Stimulated activated naive B cell treated with anti-CD40 and anti-IgM and Interleukin-4, amounts not matched to agents 10 μg/mL and 1 μg/mL and 100 μg/mL, for 72 hours (primary cell): ENCODE measurements at regions not wholly inside any gene's neighbourhood (a gene's known extent, or its start where the extent isn't known, plus 50 kb on each side); places are given as distances from the start of the nearest gene placed in this dataset.
"Not testable (repeated sequence)": the region's sequence is repeated elsewhere in the genome, so short reads cannot be mapped to it uniquely, and the experiment has no call there.

Experiments used
- ATAC-seq, 2 donors: fragments of 150-1000 bp; cut with Tn5 transposase; replicated peaks; 2 replicates each; pipeline ENCODE4 v1.10.0; 2021; ENCODE audit warnings: moderate library complexity in 1 of 2
- DNase-seq: peaks from one replicate; pipeline ENCODE4 v3.0.0; 2021
- H3K27ac Mint-ChIP-seq: one replicate; pipeline ENCODE4 v1.8.0; 2022; ENCODE audit warnings: mild to moderate bottlenecking, mixed read lengths
- H3K27me3 Mint-ChIP-seq, 2 donors: one replicate each; pipeline ENCODE4 v1.8.0; 2022; ENCODE audit warnings: mixed read lengths in 2 of 2
- H3K36me3 Mint-ChIP-seq, 2 donors: one replicate each; pipeline ENCODE4 v1.8.0; 2022; ENCODE audit warnings: mixed read lengths in 2 of 2, mild to moderate bottlenecking in 1 of 2
- H3K4me1 Mint-ChIP-seq, 2 donors: one replicate each; pipeline ENCODE4 v1.8.0; 2022; ENCODE audit warnings: mixed read lengths in 2 of 2, mild to moderate bottlenecking in 1 of 2
- H3K4me3 Mint-ChIP-seq, 2 donors: one replicate each; pipeline ENCODE4 v1.8.0; 2022; ENCODE audit warnings: mild to moderate bottlenecking in 2 of 2, mixed read lengths in 2 of 2, moderate library complexity in 1 of 2
- H3K9me3 Mint-ChIP-seq, 2 donors: one replicate each; pipeline ENCODE4 v1.8.0; 2022; ENCODE audit warnings: mixed read lengths in 2 of 2, mild to moderate bottlenecking in 1 of 2

GRCh38 chr6:51139950-51140385 lies 321.3 kb downstream of the TFAP2B start:
- no peak overlapping the region for H3K4me3 Mint-ChIP-seq
- DNase-seq = no peak
- ATAC-seq = no peak
- H3K36me3 Mint-ChIP-seq = no peaks in the 10 kb centered on the region
- H3K4me1 Mint-ChIP-seq = no peaks in the 10 kb centered on the region
- no peak overlapping the region for H3K27ac Mint-ChIP-seq
- no peaks in the 10 kb centered on the region for H3K27me3 Mint-ChIP-seq
- peaks cover 0 to 13% of the 10 kb centered on the region in 2 donors for H3K9me3 Mint-ChIP-seq

GRCh38 chr6:51141080-51141479 lies 322.4 kb downstream of the TFAP2B start:
- Mint-ChIP-seq H3K36me3 (no peaks in the 10 kb centered on the region), H3K27me3 (no peaks in the 10 kb centered on the region), H3K9me3 (peaks cover 0 to 7% of the 10 kb centered on the region in 2 donors), H3K4me3 (no peak overlapping the region), H3K27ac (no peak overlapping the region), H3K4me1 (no peaks in the 10 kb centered on the region)
- ATAC-seq = no peak
- DNase-seq = no peak

GRCh38 chr6:51147756-51148155 lies 329.1 kb downstream of the TFAP2B start:
- Mint-ChIP-seq H3K4me1 (no peaks in the 10 kb centered on the region), H3K27me3 (no peaks in the 10 kb centered on the region)

GRCh38 chr6:51152594-51152993 lies 333.9 kb downstream of the TFAP2B start:
- ATAC-seq (no peak), DNase-seq (no peak)
- H3K9me3 Mint-ChIP-seq = peaks cover 0 to 3% of the 10 kb centered on the region in 2 donors
- no peaks in the 10 kb centered on the region for H3K36me3 Mint-ChIP-seq
- H3K27ac Mint-ChIP-seq = no peak overlapping the region
- H3K4me1 Mint-ChIP-seq = no peaks in the 10 kb centered on the region
- H3K27me3 Mint-ChIP-seq = no peaks in the 10 kb centered on the region
- H3K4me3 Mint-ChIP-seq = no peak overlapping the region

More at GRCh38 chr6:51147756-51148155, 329.1 kb downstream of the TFAP2B start:
- ATAC-seq = no peak
- H3K4me3 Mint-ChIP-seq = no peak overlapping the region
- no peak for DNase-seq
- H3K9me3 Mint-ChIP-seq = peaks cover 0 to 4% of the 10 kb centered on the region in 2 donors
- H3K27ac Mint-ChIP-seq = no peak overlapping the region
- H3K36me3 Mint-ChIP-seq = no peaks in the 10 kb centered on the region

- Mint-ChIP-seq H3K27ac (no peak overlapping the region), H3K9me3 (peaks cover 0 to 3% of the 10 kb centered on the region in 2 donors)
These were observed 334.4 kb downstream of the TFAP2B start for GRCh38 chr6:51153109-51153508.

GRCh38 chr6:51154925-51155324 lies 336.3 kb downstream of the TFAP2B start:
- not testable (repeated sequence) for H3K4me1 Mint-ChIP-seq, H3K27me3 Mint-ChIP-seq, H3K27ac Mint-ChIP-seq, H3K4me3 Mint-ChIP-seq, DNase-seq, H3K36me3 Mint-ChIP-seq, ATAC-seq, H3K9me3 Mint-ChIP-seq

More at GRCh38 chr6:51153109-51153508, 334.4 kb downstream of the TFAP2B start:
- no peak for ATAC-seq
- H3K27me3 Mint-ChIP-seq = no peaks in the 10 kb centered on the region
- no peaks in the 10 kb centered on the region for H3K36me3 Mint-ChIP-seq
- DNase-seq = no peak
- no peaks in the 10 kb centered on the region for H3K4me1 Mint-ChIP-seq
- no peak overlapping the region for H3K4me3 Mint-ChIP-seq

GRCh38 chr6:51159260-51159659 lies 340.6 kb downstream of the TFAP2B start:
- not testable (repeated sequence) for DNase-seq, H3K4me3 Mint-ChIP-seq, H3K36me3 Mint-ChIP-seq, H3K4me1 Mint-ChIP-seq, H3K27me3 Mint-ChIP-seq, H3K9me3 Mint-ChIP-seq, H3K27ac Mint-ChIP-seq, ATAC-seq

- no peak for DNase-seq
- no peak overlapping the region for H3K27ac Mint-ChIP-seq
- ATAC-seq = no peak
- H3K36me3 Mint-ChIP-seq = no peaks in the 10 kb centered on the region
- H3K9me3 Mint-ChIP-seq = peaks cover 3 to 4% of the 10 kb centered on the region in 2 donors
- H3K27me3 Mint-ChIP-seq = no peaks in the 10 kb centered on the region
- H3K4me3 Mint-ChIP-seq = no peak overlapping the region
- H3K4me1 Mint-ChIP-seq = no peaks in the 10 kb centered on the region
These were observed 343.1 kb downstream of the TFAP2B start for GRCh38 chr6:51161752-51162151.

- ATAC-seq (no peak), DNase-seq (no peak)
- Mint-ChIP-seq H3K27ac (no peak overlapping the region), H3K4me3 (no peak overlapping the region), H3K9me3 (peaks cover 4 to 8% of the 10 kb centered on the region in 2 donors), H3K27me3 (no peaks in the 10 kb centered on the region), H3K36me3 (no peaks in the 10 kb centered on the region), H3K4me1 (no peaks in the 10 kb centered on the region)
These were observed 345.3 kb downstream of the TFAP2B start for GRCh38 chr6:51163843-51164529.

GRCh38 chr6:51166914-51167313 lies 348.2 kb downstream of the TFAP2B start:
- Mint-ChIP-seq H3K27ac (no peak overlapping the region), H3K36me3 (no peaks in the 10 kb centered on the region), H3K27me3 (no peaks in the 10 kb centered on the region), H3K4me3 (no peak overlapping the region), H3K4me1 (no peaks in the 10 kb centered on the region), H3K9me3 (peaks cover 6 to 11% of the 10 kb centered on the region in 2 donors)
- ATAC-seq (no peak), DNase-seq (no peak)

- ATAC-seq (no peak), DNase-seq (no peak)
- Mint-ChIP-seq H3K27ac (no peak overlapping the region), H3K9me3 (peaks cover 6 to 11% of the 10 kb centered on the region in 2 donors), H3K36me3 (no peaks in the 10 kb centered on the region), H3K4me1 (no peaks in the 10 kb centered on the region), H3K4me3 (no peak overlapping the region), H3K27me3 (no peaks in the 10 kb centered on the region)
These were observed 348.8 kb downstream of the TFAP2B start for GRCh38 chr6:51167468-51167867.

- H3K36me3 Mint-ChIP-seq = no peaks in the 10 kb centered on the region
- no peak overlapping the region for H3K4me3 Mint-ChIP-seq
- no peak overlapping the region for H3K27ac Mint-ChIP-seq
- no peaks in the 10 kb centered on the region for H3K27me3 Mint-ChIP-seq
- H3K9me3 Mint-ChIP-seq = peaks cover 1 to 4% of the 10 kb centered on the region in 2 donors
- ATAC-seq (no peak), DNase-seq (no peak)
- H3K4me1 Mint-ChIP-seq = peaks cover 0 to 2% of the 10 kb centered on the region in 2 donors
These were observed 364.2 kb downstream of the TFAP2B start for GRCh38 chr6:51182827-51183226.

- no peaks in the 10 kb centered on the region for H3K36me3 Mint-ChIP-seq
- no peak for ATAC-seq
- H3K4me1 Mint-ChIP-seq = no peaks in the 10 kb centered on the region
- peaks cover 0 to 7% of the 10 kb centered on the region in 2 donors for H3K9me3 Mint-ChIP-seq
- no peaks in the 10 kb centered on the region for H3K27me3 Mint-ChIP-seq
- no peak overlapping the region for H3K27ac Mint-ChIP-seq
- H3K4me3 Mint-ChIP-seq = no peak overlapping the region
- DNase-seq = no peak
These were observed 365.4 kb downstream of the TFAP2B start for GRCh38 chr6:51184046-51184445.

GRCh38 chr6:51193163-51193562 lies 374.5 kb downstream of the TFAP2B start:
- not testable (repeated sequence) for H3K4me3 Mint-ChIP-seq, H3K27ac Mint-ChIP-seq, ATAC-seq, H3K27me3 Mint-ChIP-seq, H3K36me3 Mint-ChIP-seq, H3K4me1 Mint-ChIP-seq, H3K9me3 Mint-ChIP-seq, DNase-seq

- Mint-ChIP-seq H3K27ac (no peak overlapping the region), H3K27me3 (no peaks in the 10 kb centered on the region), H3K4me1 (no peaks in the 10 kb centered on the region), H3K9me3 (no peaks in the 10 kb centered on the region), H3K4me3 (no peak overlapping the region), H3K36me3 (no peaks in the 10 kb centered on the region)
- ATAC-seq = no peak
- no peak for DNase-seq
These were observed 380.5 kb downstream of the TFAP2B start for GRCh38 chr6:51199105-51199552.
